GM12878 (cell line): ENCODE measurements at regions not wholly inside any gene's neighbourhood (a gene's known extent, or its start where the extent isn't known, plus 50 kb on each side); places are given as distances from the start of the nearest gene placed in this dataset.

ENCODE experiments used
- ATAC-seq: fragments of 200-7000 bp; cut with Tn5 transposase; 3 replicates; pipeline ENCODE4 v1.9.1; 2020; ENCODE audit warnings: mild to moderate bottlenecking, moderate library complexity
- BruUV-seq: library from RNA; stranded (reverse); fragments of 400-500 nt; replicated peaks from 2 replicates; lab custom pipeline; 2021; lab: Mats Ljungman, UMichigan
- CTCF ChIA-PET: fragments of 300-600 bp; sonication (Branson Sonifier 250); formaldehyde crosslinking; extraction: SDS; loops from one replicate; lab custom pipeline; 2021; ENCODE audit warnings: inconsistent platforms; lab: Yijun Ruan, JAX
- POLR2A ChIA-PET: fragments of 350-600 bp; formaldehyde crosslinking; extraction: SDS; loops from one replicate; lab custom pipeline; 2021; ENCODE audit warnings: inconsistent platforms; lab: Charles Lee
- RAD21 ChIA-PET: fragments of 300-600 bp; sonication (Branson Sonifier 250); formaldehyde crosslinking; loops from one replicate; lab custom pipeline; 2023; ENCODE audit warnings: antibody characterized with exemption; ENCODE audit not compliant: unreplicated experiment; lab: Charles Lee
- SMC1A ChIA-PET: fragments of 300-600 bp; sonication (Branson Sonifier 250); formaldehyde crosslinking; loops from one replicate; lab custom pipeline; 2023; ENCODE audit not compliant: unreplicated experiment, uncharacterized antibody; lab: Charles Lee
- DNase-seq: peaks from one replicate; pipeline ENCODE4 v3.0.0-alpha.2; 2011; ENCODE audit warnings: low read depth, low spot score
- FAIRE-seq: peaks from 3 replicates; lab custom pipeline; 2011; peaks lifted over from hg19 to GRCh38; lab: Jason Lieb, UNC
- H2AFZ ChIP-seq: 2 replicates; pipeline ENCODE4 v1.6.0; 2011; ENCODE audit warnings: low read depth, low read length, control low read depth; ENCODE audit not compliant: control insufficient read depth
- H3K27ac ChIP-seq: 2 replicates; pipeline ENCODE4 v1.5.1; 2011; ENCODE audit warnings: control low read depth; ENCODE audit not compliant: control insufficient read depth, insufficient read depth
- H3K27me3 ChIP-seq, 2 experiments: replicated peaks in 1 of 2; 2 replicates each; pipeline versions ENCODE4 v1.6.0 to v1.6.1; 2011; ENCODE audit warnings: low read length in 1 of 2; ENCODE audit not compliant: control insufficient read depth in 2 of 2, insufficient read depth in 2 of 2
- H3K36me3 ChIP-seq, 2 experiments: 2 replicates each; pipeline ENCODE4 v1.5.1; 2011; ENCODE audit warnings: low read length in 1 of 2; ENCODE audit not compliant: control insufficient read depth in 2 of 2, insufficient read depth in 2 of 2
- H3K4me1 ChIP-seq: 2 replicates; pipeline ENCODE4 v1.6.1; 2011; ENCODE audit warnings: mild to moderate bottlenecking, low read length, moderate library complexity, mixed read lengths; ENCODE audit not compliant: control insufficient read depth, insufficient read depth
- H3K4me2 ChIP-seq: 2 replicates; pipeline ENCODE4 v1.6.0; 2011; ENCODE audit warnings: control low read depth; ENCODE audit not compliant: control insufficient read depth, insufficient read depth
- H3K4me3 ChIP-seq: fragments of 200-600 bp; sonication (generic); 2 replicates; pipeline ENCODE4 v1.5.1; 2016
- H3K79me2 ChIP-seq: 2 replicates; pipeline ENCODE4 v1.6.0; 2011; ENCODE audit warnings: low read length; ENCODE audit not compliant: control insufficient read depth, insufficient read depth
- H3K9ac ChIP-seq: 2 replicates; pipeline ENCODE4 v1.8.0; 2011; ENCODE audit warnings: low read length, control low read depth, mixed read lengths; ENCODE audit not compliant: control insufficient read depth, insufficient read depth
- H3K9me3 ChIP-seq: replicated peaks from 3 replicates; pipeline ENCODE4 v1.5.1; 2011; ENCODE audit warnings: mild to moderate bottlenecking, low read length; ENCODE audit not compliant: control insufficient read depth, insufficient read depth
- H4K20me1 ChIP-seq: 2 replicates; pipeline ENCODE4 v1.6.0; 2011; ENCODE audit not compliant: control insufficient read depth, insufficient read depth
- BCL3 ChIP-seq: IDR thresholded peaks from 2 replicates; pipeline ENCODE4 v1.6.1; 2011; ENCODE audit warnings: borderline replicate concordance, low read depth, mild to moderate bottlenecking, moderate library complexity, low read length; ENCODE audit not compliant: insufficient read depth, poor library complexity, severe bottlenecking
- CHD1 ChIP-seq: IDR thresholded peaks from 2 replicates; pipeline ENCODE4 v1.6.1; 2012; ENCODE audit warnings: low read depth, low read length, improper control_type of control experiment
- CUX1 ChIP-seq: IDR thresholded peaks from 2 replicates; pipeline ENCODE4 v1.6.1; 2012; ENCODE audit warnings: improper control_type of control experiment, low read depth, low read length; ENCODE audit not compliant: insufficient replicate concordance
- IRF4 ChIP-seq: IDR thresholded peaks from 2 replicates; pipeline ENCODE4 v1.6.1; 2011; ENCODE audit warnings: low read depth, low read length
- MTA3 ChIP-seq: IDR thresholded peaks from 2 replicates; pipeline ENCODE4 v1.6.1; 2012; ENCODE audit warnings: low read length, inconsistent platforms, borderline replicate concordance
- RFX5 ChIP-seq: IDR thresholded peaks from 2 replicates; pipeline ENCODE4 v1.6.1; 2011; ENCODE audit warnings: low read depth, low read length, improper control_type of control experiment
- SKIL ChIP-seq: fragments of 450-650 bp; IDR thresholded peaks from 2 replicates; pipeline ENCODE4 v1.6.1; 2017; ENCODE audit warnings: mild to moderate bottlenecking, low read depth, inconsistent platforms; ENCODE audit not compliant: poor library complexity, severe bottlenecking
- SMAD1 ChIP-seq: fragments of 450-650 bp; IDR thresholded peaks from 2 replicates; pipeline ENCODE4 v1.6.1; 2018; ENCODE audit warnings: mild to moderate bottlenecking, low read depth; ENCODE audit not compliant: partially characterized antibody
- SMARCA5 ChIP-seq: fragments of 450-650 bp; IDR thresholded peaks from 2 replicates; pipeline ENCODE4 v1.6.1; 2017; ENCODE audit warnings: mild to moderate bottlenecking
- STAT3 ChIP-seq: IDR thresholded peaks from 2 replicates; pipeline ENCODE4 v1.6.1; 2011; ENCODE audit warnings: low read depth, low read length, improper control_type of control experiment
- YBX1 ChIP-seq: fragments of 450-650 bp; IDR thresholded peaks from 2 replicates; pipeline ENCODE4 v1.6.1; 2016; ENCODE audit warnings: antibody characterized with exemption
- ZBTB11 ChIP-seq: fragments of 450-650 bp; formaldehyde crosslinking; IDR thresholded peaks from 2 replicates; pipeline ENCODE4 v1.5.0; 2022; ENCODE audit warnings: mild to moderate bottlenecking, missing genetic modification characterization
- ZNF274 ChIP-seq: IDR thresholded peaks from one replicate; pipeline ENCODE4 v1.8.0; 2011; ENCODE audit not compliant: insufficient read length, insufficient read depth
- WGBS: methylation state at CpG from one replicate; pipeline ENCODE4 v1.1.6; 2016; ENCODE audit warnings: low lambda C conversion rate; ENCODE audit not compliant: insufficient replicate concordance, insufficient coverage; ENCODE audit errors: missing lambda C conversion rate; 5-methylcytosine and 5-hydroxymethylcytosine counted together
- in situ Hi-C: fragments of 300-500 bp; cut with MboI; formaldehyde crosslinking; loops from 9 replicates; pipeline ENCODE4 v1.14.3; 2018; ENCODE audit warnings: mixed read lengths
- intact Hi-C: fragments of 100-400 bp; cut with micrococcal nuclease; formaldehyde crosslinking; loops from one replicate; pipeline ENCODE4 v1.14.2; 2022; ENCODE audit not compliant: unreplicated experiment

GRCh38 chr16:6694636-6695035 is 638.0 kb upstream of the RBFOX1 start:
- Histone ChIP-seq H4K20me1 (no peaks in the 10 kb centered on the region), H2AFZ (no peak overlapping the region), H3K36me3 (no peaks in the 10 kb centered on the region), H3K4me2 (no peak overlapping the region), H3K79me2 (no peaks in the 10 kb centered on the region), H3K4me1 (no peaks in the 10 kb centered on the region), H3K27me3 (no peaks in the 10 kb centered on the region), H3K9ac (no peak overlapping the region), H3K4me3 (no peak overlapping the region), H3K9me3 (no peaks in the 10 kb centered on the region), H3K27ac (no peak overlapping the region)
- no peak for DNase-seq
- ChIA-PET CTCF (interaction anchor here (0.6 kb wide), 1 partner anchor 413 kb away, joined by 4 read pairs; no protein-coding TSS in a partner anchor), POLR2A (no interaction called here), RAD21 (no interaction called here), SMC1A (no interaction called here)
- intact Hi-C loops (no loop called here), in situ Hi-C loops (no loop called here)
- no TSS peak for BruUV-seq
- no peak for FAIRE-seq
- 46% methylated on average over 5 of the region's 6 CpGs for WGBS
- ATAC-seq, result no peak
- TF ChIP-seq BCL3 (no peak), SKIL (no peak), RFX5 (no peak), SMAD1 (no peak), ZNF274 (no peak), CHD1 (no peak), YBX1 (no peak), MTA3 (no peak), IRF4 (no peak), SMARCA5 (no peak), ZBTB11 (CRISPR knock-in tag) (no peak), STAT3 (no peak), CUX1 (no peak)
